IMR-90 (cell line): ENCODE measurements at regions not wholly inside any gene's neighbourhood (a gene's known extent, or its start where the extent isn't known, plus 50 kb on each side); places are given as distances from the start of the nearest gene placed in this dataset.

Source experiments
- ATAC-seq: fragments of 200-7000 bp; cut with Tn5 transposase; 2 replicates; pipeline ENCODE4 v1.9.1; 2020; ENCODE audit warnings: low read depth, mild to moderate bottlenecking, moderate library complexity
- BruUV-seq: library from RNA; stranded (reverse); fragments of 400-500 nt; replicated peaks from 2 replicates; lab custom pipeline; 2021; lab: Mats Ljungman, UMichigan
- CTCF ChIA-PET: fragments of 300-600 bp; formaldehyde crosslinking; extraction: SDS; loops from one replicate; lab custom pipeline; 2021; ENCODE audit warnings: antibody characterized with exemption; lab: Yijun Ruan, JAX
- POLR2A ChIA-PET: fragments of 300-600 bp; sonication (Branson Sonifier 250); formaldehyde crosslinking; loops from one replicate; lab custom pipeline; 2022; ENCODE audit warnings: antibody characterized with exemption; ENCODE audit not compliant: unreplicated experiment; lab: Charles Lee
- DNase-seq: peaks from one replicate; pipeline ENCODE4 v3.0.0; 2013
- H2AFZ ChIP-seq: replicated peaks from 2 replicates; pipeline ENCODE3; 2013; ENCODE audit warnings: low read length, mild to moderate bottlenecking; ENCODE audit not compliant: poor library complexity
- H2AK5ac ChIP-seq: 2 replicates; pipeline ENCODE4 v1.6.1; 2013; ENCODE audit warnings: low read depth, low read length, inconsistent platforms
- H2AK9ac ChIP-seq: replicated peaks from 2 replicates; pipeline ENCODE3; 2013; ENCODE audit warnings: mild to moderate bottlenecking, low read depth, low read length, moderate library complexity; ENCODE audit not compliant: poor library complexity
- H2BK120ac ChIP-seq: 2 replicates; pipeline ENCODE4 v1.6.1; 2013; ENCODE audit warnings: low read depth, low read length, inconsistent platforms
- H2BK15ac ChIP-seq: 3 replicates; pipeline ENCODE4 v1.6.1; 2013; ENCODE audit warnings: low read depth, low read length, inconsistent platforms
- H2BK20ac ChIP-seq: 2 replicates; pipeline ENCODE4 v1.6.1; 2013; ENCODE audit warnings: low read depth, mild to moderate bottlenecking, inconsistent platforms, low read length, moderate library complexity
- H2BK5ac ChIP-seq: 2 replicates; pipeline ENCODE4 v1.6.1; 2013; ENCODE audit warnings: mild to moderate bottlenecking, low read depth, low read length, inconsistent platforms; ENCODE audit not compliant: poor library complexity, severe bottlenecking
- H3K14ac ChIP-seq: replicated peaks from 2 replicates; pipeline ENCODE4 v1.6.1; 2013; ENCODE audit warnings: low read depth, low read length, inconsistent platforms
- H3K18ac ChIP-seq: 2 replicates; pipeline ENCODE4 v1.6.1; 2013; ENCODE audit warnings: low read depth, low read length, control low read depth
- H3K23ac ChIP-seq: 2 replicates; pipeline ENCODE4 v1.6.1; 2013; ENCODE audit warnings: low read depth, low read length, inconsistent platforms
- H3K27ac ChIP-seq: 2 replicates; pipeline ENCODE4 v1.5.1; 2013; ENCODE audit warnings: mild to moderate bottlenecking, control low read depth, low read length; ENCODE audit not compliant: insufficient read depth
- H3K27me3 ChIP-seq: 2 replicates; pipeline ENCODE4 v1.6.1; 2013; ENCODE audit warnings: low read length; ENCODE audit not compliant: control insufficient read depth, insufficient read depth
- H3K36me3 ChIP-seq: 2 replicates; pipeline ENCODE4 v1.6.1; 2013; ENCODE audit warnings: low read length, mixed read lengths; ENCODE audit not compliant: control insufficient read depth, insufficient read depth
- H3K4ac ChIP-seq: 2 replicates; pipeline ENCODE4 v1.6.1; 2013; ENCODE audit warnings: low read depth, low read length, inconsistent platforms
- H3K4me1 ChIP-seq: 2 replicates; pipeline ENCODE4 v1.6.1; 2013; ENCODE audit warnings: low read length, mixed read lengths; ENCODE audit not compliant: control insufficient read depth, insufficient read depth
- H3K4me2 ChIP-seq: 2 replicates; pipeline ENCODE4 v1.6.1; 2013; ENCODE audit warnings: low read depth, mild to moderate bottlenecking, control low read depth, low read length, moderate library complexity
- H3K4me3 ChIP-seq: 2 replicates; pipeline ENCODE4 v1.5.1; 2013; ENCODE audit warnings: low read depth, mild to moderate bottlenecking, control low read depth, low read length, moderate library complexity; ENCODE audit not compliant: insufficient read depth
- H3K56ac ChIP-seq: 2 replicates; pipeline ENCODE4 v1.6.1; 2013; ENCODE audit warnings: low read length, inconsistent platforms; ENCODE audit not compliant: insufficient read depth; ENCODE audit errors: extremely low read depth
- H3K79me1 ChIP-seq, 2 experiments: 2 replicates each; pipeline ENCODE4 v1.6.1; 2013; ENCODE audit warnings: low read length in 2 of 2, inconsistent platforms in 1 of 2, low read depth in 1 of 2
- H3K9ac ChIP-seq: 2 replicates; pipeline ENCODE4 v1.6.1; 2013; ENCODE audit warnings: low read depth, low read length, control low read depth
- H3K9me1 ChIP-seq: 2 replicates; pipeline ENCODE4 v1.6.1; 2013; ENCODE audit warnings: low read length, inconsistent platforms; ENCODE audit not compliant: insufficient read depth
- H3K9me3 ChIP-seq: 2 replicates; pipeline ENCODE4 v1.6.1; 2013; ENCODE audit warnings: low read length; ENCODE audit not compliant: control insufficient read depth, insufficient read depth
- H4K20me1 ChIP-seq: 2 replicates; pipeline ENCODE4 v1.6.1; 2013; ENCODE audit warnings: low read length, inconsistent platforms; ENCODE audit not compliant: insufficient read depth
- H4K5ac ChIP-seq: 2 replicates; pipeline ENCODE4 v1.6.1; 2013; ENCODE audit warnings: mild to moderate bottlenecking, low read depth, low read length, control low read depth
- H4K8ac ChIP-seq, 2 experiments: 2 replicates each; pipeline ENCODE4 v1.6.1; 2013; ENCODE audit warnings: low read depth in 2 of 2, low read length in 2 of 2, control low read depth in 1 of 2, inconsistent platforms in 1 of 2
- H4K91ac ChIP-seq: 2 replicates; pipeline ENCODE4 v1.6.1; 2013; ENCODE audit warnings: low read depth, low read length, inconsistent platforms; ENCODE audit not compliant: insufficient read depth
- BHLHE40 ChIP-seq: fragments of 150-350 bp; IDR thresholded peaks from 2 replicates; pipeline ENCODE4 v1.6.1; 2016; ENCODE audit warnings: mild to moderate bottlenecking, low read depth, low read length
- CEBPB ChIP-seq: IDR thresholded peaks from 2 replicates; pipeline ENCODE4 v1.6.1; 2012; ENCODE audit warnings: low read depth, low read length, improper control_type of control experiment
- FOS ChIP-seq: fragments of 150-350 bp; IDR thresholded peaks from 2 replicates; pipeline ENCODE4 v1.6.1; 2016; ENCODE audit warnings: low read depth, low read length
- MAFK ChIP-seq: IDR thresholded peaks from 2 replicates; pipeline ENCODE4 v1.6.1; 2012; ENCODE audit warnings: low read depth, low read length, improper control_type of control experiment
- MAZ ChIP-seq: IDR thresholded peaks from 2 replicates; pipeline ENCODE4 v1.6.1; 2012; ENCODE audit warnings: low read depth, mild to moderate bottlenecking, low read length, improper control_type of control experiment, moderate library complexity, borderline replicate concordance
- MXI1 ChIP-seq: IDR thresholded peaks from 2 replicates; pipeline ENCODE4 v1.6.1; 2012; ENCODE audit warnings: low read depth, mild to moderate bottlenecking, low read length, moderate library complexity, borderline replicate concordance
- NFE2L2 ChIP-seq: fragments of 150-350 bp; IDR thresholded peaks from 2 replicates; pipeline ENCODE4 v1.6.1; 2016; ENCODE audit warnings: low read depth, mild to moderate bottlenecking, low read length
- POLR2A ChIP-seq: IDR thresholded peaks from 2 replicates; pipeline ENCODE4 v1.6.1; 2012; ENCODE audit warnings: mild to moderate bottlenecking, low read depth, low read length
- RCOR1 ChIP-seq: IDR thresholded peaks from 2 replicates; pipeline ENCODE4 v1.6.1; 2012; ENCODE audit warnings: mild to moderate bottlenecking, low read length, improper control_type of control experiment; ENCODE audit not compliant: insufficient replicate concordance
- USF2 ChIP-seq: fragments of 150-350 bp; IDR thresholded peaks from 2 replicates; pipeline ENCODE4 v1.6.1; 2017; ENCODE audit warnings: mild to moderate bottlenecking, antibody characterized with exemption, low read length, low read depth
- WGBS, 2 experiments: methylation state at CpG; one replicate each; pipeline versions ENCODE4 v1.1.5 to v1.1.7; 2013; ENCODE audit warnings: missing lambda C conversion rate in 2 of 2; ENCODE audit not compliant: insufficient read length in 1 of 2; ENCODE audit errors: extremely low coverage in 2 of 2; 5-methylcytosine and 5-hydroxymethylcytosine counted together
- dilution Hi-C: fragments of 300-500 bp; cut with HindIII; formaldehyde crosslinking; loops from one replicate; pipeline ENCODE4 v1.14.3; 2018; ENCODE audit warnings: low sequenced_read_pairs; ENCODE audit not compliant: unreplicated experiment
- in situ Hi-C: fragments of 300-500 bp; cut with MboI; formaldehyde crosslinking; loops from 3 replicates; pipeline ENCODE4 v1.14.3; 2019; ENCODE audit warnings: low sequenced_read_pairs, inconsistent platforms, mixed read lengths
- intact Hi-C: fragments of 100-400 bp; cut with micrococcal nuclease; formaldehyde crosslinking; loops from 2 replicates; pipeline ENCODE4 v1.10.0; 2022

GRCh38 chr10:117830205-117830604 lies 216.5 kb downstream of the RAB11FIP2 start:
- H3K9me3 ChIP-seq: peaks cover 9% of the 10 kb centered on the region; the same call in 1 of the 2 replicates
- no peak overlapping the region for H3K14ac ChIP-seq
- intact Hi-C loops: no loop called here
- no peak overlapping the region for H3K4me3 ChIP-seq
- H2AK5ac ChIP-seq: no peak overlapping the region
- in situ Hi-C loops: no loop called here
- no peak overlapping the region for H3K23ac ChIP-seq
- ChIA-PET CTCF (no interaction called here), POLR2A (no interaction called here)
- no peaks in the 10 kb centered on the region for H3K36me3 ChIP-seq
- no peak overlapping the region for H2BK5ac ChIP-seq
- H3K18ac ChIP-seq: no peak overlapping the region
- dilution Hi-C loops: no loop called here
- WGBS, 2 experiments: 100% methylated on average over 2 of the region's 14 CpGs; no CpG with 5 or more reads in 1 of the 2 experiments
- no peak overlapping the region for H4K8ac ChIP-seq
- H3K79me1 ChIP-seq: no peaks in the 10 kb centered on the region
- no peak overlapping the region for H3K4ac ChIP-seq
- H3K56ac ChIP-seq: no peak overlapping the region
- no TSS peak for BruUV-seq
- no peak overlapping the region for H2BK120ac ChIP-seq
- no peak for ATAC-seq
- H2BK15ac ChIP-seq: no peak overlapping the region
- H3K4me2 ChIP-seq: no peak overlapping the region
- H2AK9ac ChIP-seq: no peak overlapping the region
- no peak overlapping the region for H3K27ac ChIP-seq
- no peak overlapping the region for H3K9ac ChIP-seq
- no peak for DNase-seq
- no peak for TF ChIP-seq BHLHE40
- no peak for TF ChIP-seq MXI1
- TF ChIP-seq MAFK: no peak
- TF ChIP-seq NFE2L2: no peak
- TF ChIP-seq CEBPB: no peak
- TF ChIP-seq USF2: no peak
- TF ChIP-seq MAZ: no peak
- no peak for TF ChIP-seq POLR2A
- no peak for TF ChIP-seq FOS
- no peak for TF ChIP-seq RCOR1
- H4K91ac ChIP-seq: no peak overlapping the region
- H4K5ac ChIP-seq: no peak overlapping the region
- no peaks in the 10 kb centered on the region for H3K27me3 ChIP-seq
- no peaks in the 10 kb centered on the region for H4K20me1 ChIP-seq
- no peak overlapping the region for H2BK20ac ChIP-seq
- H3K9me1 ChIP-seq: no peaks in the 10 kb centered on the region
- H2AFZ ChIP-seq: no peak overlapping the region
- H3K4me1 ChIP-seq: no peaks in the 10 kb centered on the region
